DOHH2 (cell line): ENCODE measurements at regions not wholly inside any gene's neighbourhood (a gene's known extent, or its start where the extent isn't known, plus 50 kb on each side); places are given as distances from the start of the nearest gene placed in this dataset.

Experiments used
- H3F3A ChIP-seq: fragments of 200-600 bp; sonication (generic), shearing (Covaris generic); 2 replicates; pipeline ENCODE4 v1.6.0; 2016; ENCODE audit warnings: antibody characterized with exemption, mild to moderate bottlenecking; ENCODE audit not compliant: control insufficient read depth, insufficient read depth
- H3K27ac ChIP-seq: fragments of 200-600 bp; sonication (generic); 2 replicates; pipeline ENCODE4 v1.5.1; 2014; ENCODE audit warnings: low read depth, mild to moderate bottlenecking, low read length, moderate library complexity
- H3K27me3 ChIP-seq: fragments of 200-600 bp; sonication (generic); 2 replicates; pipeline ENCODE4 v1.6.1; 2014; ENCODE audit warnings: mild to moderate bottlenecking, low read length, mixed read lengths; ENCODE audit not compliant: control insufficient read depth
- H3K36me3 ChIP-seq: fragments of 200-600 bp; sonication (generic); 2 replicates; pipeline ENCODE4 v1.6.1; 2014; ENCODE audit warnings: mild to moderate bottlenecking, low read length, moderate library complexity, mixed read lengths; ENCODE audit not compliant: control insufficient read depth
- H3K4me1 ChIP-seq: fragments of 200-600 bp; sonication (generic); 2 replicates; pipeline ENCODE4 v1.6.1; 2014; ENCODE audit warnings: mild to moderate bottlenecking, low read length, mixed read lengths; ENCODE audit not compliant: control insufficient read depth
- H3K4me2 ChIP-seq: fragments of 200-600 bp; sonication (generic); 2 replicates; pipeline ENCODE4 v1.6.0; 2014; ENCODE audit warnings: mild to moderate bottlenecking, low read length, moderate library complexity
- H3K4me3 ChIP-seq: fragments of 200-600 bp; sonication (generic); 2 replicates; pipeline ENCODE4 v1.5.1; 2014; ENCODE audit warnings: mild to moderate bottlenecking, low read length, mixed read lengths
- H3K79me2 ChIP-seq: fragments of 200-600 bp; sonication (generic); 2 replicates; pipeline ENCODE4 v1.6.1; 2014; ENCODE audit warnings: mild to moderate bottlenecking, low read length, mixed read lengths; ENCODE audit not compliant: control insufficient read depth
- H3K9me2 ChIP-seq: fragments of 200-600 bp; sonication (generic); replicated peaks from 2 replicates; pipeline ENCODE4 v1.6.1; 2014; ENCODE audit warnings: mild to moderate bottlenecking, low read length, mixed read lengths; ENCODE audit not compliant: control insufficient read depth
- H3K9me3 ChIP-seq: fragments of 200-600 bp; sonication (generic); 2 replicates; pipeline ENCODE4 v1.6.1; 2014; ENCODE audit warnings: antibody characterized with exemption, low read length, mixed read lengths; ENCODE audit not compliant: control insufficient read depth, insufficient read depth
- H4K20me1 ChIP-seq: fragments of 200-600 bp; sonication (generic); 2 replicates; pipeline ENCODE4 v1.6.0; 2014; ENCODE audit warnings: low read depth, mild to moderate bottlenecking, antibody characterized with exemption, low read length, moderate library complexity; ENCODE audit not compliant: control insufficient read depth, insufficient read depth
- EZH2phosphoT487 ChIP-seq: fragments of 200-600 bp; sonication (generic); IDR thresholded peaks from 2 replicates; pipeline ENCODE4 v1.6.1; 2017; ENCODE audit warnings: borderline replicate concordance, mild to moderate bottlenecking, antibody characterized with exemption, low read length, moderate library complexity, mixed read lengths
- TF ChIP-seq, protein P1 (sequence below): fragments of 200-600 bp; sonication (generic); IDR thresholded peaks from one replicate; pipeline ENCODE4 v1.5.1; 2014; ENCODE audit warnings: antibody characterized with exemption, mild to moderate bottlenecking, low read depth, low read length; ENCODE audit not compliant: poor library complexity, severe bottlenecking

DNA sequence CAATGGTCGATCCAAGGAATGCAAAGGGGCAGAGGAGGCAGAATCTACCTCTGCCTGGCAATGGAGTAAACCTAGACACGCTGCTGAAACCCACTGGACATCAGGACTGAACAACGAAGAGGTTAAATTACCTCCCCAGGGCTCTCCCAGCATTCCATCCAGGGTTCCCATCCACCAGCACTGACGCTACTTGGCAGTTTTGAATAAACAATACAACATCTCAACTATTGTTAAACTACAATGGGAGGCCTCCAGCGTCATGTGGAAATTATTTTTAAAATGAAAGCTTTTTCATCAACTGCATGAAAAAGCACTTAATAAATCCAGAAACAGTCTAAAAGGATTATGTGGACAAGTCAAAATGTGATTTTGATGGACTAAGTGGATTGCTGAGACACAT, 96.8 kb upstream of the NHSL1 start:
- TF ChIP-seq EZH2phosphoT487, result no peak
- TF ChIP-seq, protein P1, sequence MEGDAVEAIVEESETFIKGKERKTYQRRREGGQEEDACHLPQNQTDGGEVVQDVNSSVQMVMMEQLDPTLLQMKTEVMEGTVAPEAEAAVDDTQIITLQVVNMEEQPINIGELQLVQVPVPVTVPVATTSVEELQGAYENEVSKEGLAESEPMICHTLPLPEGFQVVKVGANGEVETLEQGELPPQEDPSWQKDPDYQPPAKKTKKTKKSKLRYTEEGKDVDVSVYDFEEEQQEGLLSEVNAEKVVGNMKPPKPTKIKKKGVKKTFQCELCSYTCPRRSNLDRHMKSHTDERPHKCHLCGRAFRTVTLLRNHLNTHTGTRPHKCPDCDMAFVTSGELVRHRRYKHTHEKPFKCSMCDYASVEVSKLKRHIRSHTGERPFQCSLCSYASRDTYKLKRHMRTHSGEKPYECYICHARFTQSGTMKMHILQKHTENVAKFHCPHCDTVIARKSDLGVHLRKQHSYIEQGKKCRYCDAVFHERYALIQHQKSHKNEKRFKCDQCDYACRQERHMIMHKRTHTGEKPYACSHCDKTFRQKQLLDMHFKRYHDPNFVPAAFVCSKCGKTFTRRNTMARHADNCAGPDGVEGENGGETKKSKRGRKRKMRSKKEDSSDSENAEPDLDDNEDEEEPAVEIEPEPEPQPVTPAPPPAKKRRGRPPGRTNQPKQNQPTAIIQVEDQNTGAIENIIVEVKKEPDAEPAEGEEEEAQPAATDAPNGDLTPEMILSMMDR, result no peak
- H3F3A ChIP-seq, result no peaks in the 10 kb centered on the region
- H3K27ac ChIP-seq, result no peak overlapping the region
- no peaks in the 10 kb centered on the region for H3K9me2 ChIP-seq
- no peaks in the 10 kb centered on the region for H3K27me3 ChIP-seq
- H3K4me2 ChIP-seq, result no peak overlapping the region
- no peak overlapping the region for H3K4me3 ChIP-seq
- H3K4me1 ChIP-seq, result peaks cover 20% of the 10 kb centered on the region
- no peaks in the 10 kb centered on the region for H3K9me3 ChIP-seq
- H3K79me2 ChIP-seq, result no peaks in the 10 kb centered on the region
- H3K36me3 ChIP-seq, result no peaks in the 10 kb centered on the region
- H4K20me1 ChIP-seq, result no peaks in the 10 kb centered on the region

GRCh38 chr6:138596591-138596990, 97.3 kb upstream of the NHSL1 start:
- Histone ChIP-seq H3K9me2 (no peaks in the 10 kb centered on the region), H3K27ac (no peak overlapping the region), H3K4me1 (peaks cover 20% of the 10 kb centered on the region), H3K36me3 (no peaks in the 10 kb centered on the region), H3K79me2 (no peaks in the 10 kb centered on the region), H4K20me1 (no peaks in the 10 kb centered on the region), H3K27me3 (no peaks in the 10 kb centered on the region), H3F3A (no peaks in the 10 kb centered on the region), H3K4me2 (no peak overlapping the region), H3K9me3 (no peaks in the 10 kb centered on the region), H3K4me3 (no peak overlapping the region)
- TF ChIP-seq, protein P1, result no peak
- no peak for TF ChIP-seq EZH2phosphoT487

DNA sequence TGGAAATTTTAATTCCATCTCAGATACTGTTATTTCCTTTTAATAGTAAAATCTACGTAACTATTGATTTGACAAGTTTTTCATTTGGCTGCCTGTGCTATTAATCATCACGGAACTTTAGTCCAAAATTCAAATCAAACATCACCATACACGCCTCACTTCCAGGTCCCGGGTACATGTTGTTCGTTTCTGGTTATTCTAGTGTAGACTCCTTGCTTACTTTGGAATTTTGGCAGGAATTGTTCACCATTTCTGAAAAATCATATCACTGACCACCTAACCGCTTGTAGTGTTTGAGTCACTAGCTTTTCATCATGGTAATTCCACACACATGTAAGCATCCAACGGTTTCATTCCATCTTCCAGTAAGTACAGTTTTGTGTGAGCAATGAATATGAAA, 98.0 kb upstream of the NHSL1 start:
- Histone ChIP-seq H3K27ac (no peak overlapping the region), H3K79me2 (no peaks in the 10 kb centered on the region), H3K9me2 (no peaks in the 10 kb centered on the region), H3K4me2 (no peak overlapping the region), H3K4me1 (peaks cover 16% of the 10 kb centered on the region), H3K27me3 (no peaks in the 10 kb centered on the region), H3K36me3 (no peaks in the 10 kb centered on the region), H3K4me3 (no peak overlapping the region), H3K9me3 (no peaks in the 10 kb centered on the region), H4K20me1 (no peaks in the 10 kb centered on the region), H3F3A (no peaks in the 10 kb centered on the region)
- TF ChIP-seq, protein P1, result no peak
- TF ChIP-seq EZH2phosphoT487, result no peak
